HuH-7 (cell line): ENCODE measurements at regions not wholly inside any gene's neighbourhood (a gene's known extent, or its start where the extent isn't known, plus 50 kb on each side); places are given as distances from the start of the nearest gene placed in this dataset.
"Not testable (repeated sequence)": the region's sequence is repeated elsewhere in the genome, so short reads cannot be mapped to it uniquely, and the experiment has no call there.

Experiments used
- DNase-seq: peaks from one replicate; pipeline ENCODE4 v3.0.0; 2011; ENCODE audit warnings: low spot score

GRCh38 chr6:112579601-112580000 lies 232.5 kb downstream of the RFPL4B start:
- no peak for DNase-seq

- DNase-seq = no peak
Measured at GRCh38 chr6:112581015-112581414, 233.9 kb downstream of the RFPL4B start.

GRCh38 chr6:112590326-112590725 lies 243.2 kb downstream of the RFPL4B start:
- no peak for DNase-seq

GRCh38 chr6:112591329-112591728 lies 244.2 kb downstream of the RFPL4B start:
- no peak for DNase-seq

GRCh38 chr6:112592159-112592558 lies 245.0 kb downstream of the RFPL4B start:
- no peak for DNase-seq

GRCh38 chr6:112594886-112595594 lies 247.9 kb downstream of the RFPL4B start:
- DNase-seq = no peak

GRCh38 chr6:112595841-112596240 lies 248.7 kb downstream of the RFPL4B start:
- no peak for DNase-seq

GRCh38 chr6:112597176-112597575 lies 250.0 kb downstream of the RFPL4B start:
- DNase-seq = no peak

- DNase-seq = no peak
Measured at GRCh38 chr6:112600168-112600567, 253.0 kb downstream of the RFPL4B start.

GRCh38 chr6:112603726-112604125 lies 256.6 kb downstream of the RFPL4B start:
- no peak for DNase-seq

- no peak for DNase-seq
Measured at GRCh38 chr6:112606656-112607435, 259.7 kb downstream of the RFPL4B start.

- not testable (repeated sequence) for DNase-seq
Measured at GRCh38 chr6:112608925-112609324, 261.8 kb downstream of the RFPL4B start.

GRCh38 chr6:112613410-112613809 lies 266.3 kb downstream of the RFPL4B start:
- no peak for DNase-seq

- peak; percentile 10 for DNase-seq
Measured at GRCh38 chr6:112618849-112619248, 271.7 kb downstream of the RFPL4B start.

GRCh38 chr6:112620812-112621569 lies 273.9 kb downstream of the RFPL4B start:
- DNase-seq = no peak

GRCh38 chr6:112622036-112622435 lies 274.9 kb downstream of the RFPL4B start:
- DNase-seq = no peak

GRCh38 chr6:112626468-112627082 lies 279.4 kb downstream of the RFPL4B start:
- DNase-seq = no peak

- DNase-seq = no peak
Measured at GRCh38 chr6:112634376-112634775, 287.2 kb downstream of the RFPL4B start.

GRCh38 chr6:112636650-112637262 lies 289.6 kb downstream of the RFPL4B start:
- no peak for DNase-seq

GRCh38 chr6:112639391-112639831 lies 292.3 kb downstream of the RFPL4B start:
- DNase-seq = no peak

GRCh38 chr6:112640891-112641290 lies 293.8 kb downstream of the RFPL4B start:
- no peak for DNase-seq

GRCh38 chr6:112649853-112650252 lies 302.7 kb downstream of the RFPL4B start:
- DNase-seq = no peak
